Astrocyte (in vitro differentiated cells and primary cell): ENCODE measurements at regions not wholly inside any gene's neighbourhood (a gene's known extent, or its start where the extent isn't known, plus 50 kb on each side); places are given as distances from the start of the nearest gene placed in this dataset.

Experiments
- DNase-seq: peaks from one replicate; pipeline ENCODE4 v3.0.0-alpha.2; 2010; ENCODE audit warnings: low read depth
- FAIRE-seq: peaks from 2 replicates; lab custom pipeline; 2011; peaks lifted over from hg19 to GRCh38; lab: Jason Lieb, UNC
- H2AFZ ChIP-seq: 2 replicates; pipeline ENCODE4 v1.6.0; 2012; ENCODE audit warnings: low read depth, low read length, inconsistent platforms
- H3K27ac ChIP-seq: 2 replicates; pipeline ENCODE4 v1.5.1; 2011; ENCODE audit warnings: low read depth, low read length, inconsistent platforms
- H3K27me3 ChIP-seq: 2 replicates; pipeline ENCODE4 v1.6.0; 2011; ENCODE audit warnings: low read length, inconsistent platforms; ENCODE audit not compliant: insufficient read depth
- H3K36me3 ChIP-seq: 2 replicates; pipeline ENCODE4 v1.5.1; 2011; ENCODE audit warnings: low read length, inconsistent platforms; ENCODE audit not compliant: insufficient read depth
- H3K4me1 ChIP-seq: 2 replicates; pipeline ENCODE4 v1.5.1; 2011; ENCODE audit warnings: low read length, inconsistent platforms; ENCODE audit not compliant: insufficient read depth
- H3K4me2 ChIP-seq: 2 replicates; pipeline ENCODE4 v1.6.0; 2012; ENCODE audit warnings: low read length, inconsistent platforms
- H3K4me3 ChIP-seq: 2 replicates; pipeline ENCODE4 v1.5.1; 2011; ENCODE audit warnings: low read depth, mild to moderate bottlenecking, low read length, inconsistent platforms; ENCODE audit not compliant: insufficient read depth
- H3K79me2 ChIP-seq: 2 replicates; pipeline ENCODE4 v1.6.0; 2012; ENCODE audit warnings: mild to moderate bottlenecking, low read length, inconsistent platforms; ENCODE audit not compliant: insufficient read depth
- H3K9ac ChIP-seq: 2 replicates; pipeline ENCODE4 v1.6.0; 2012; ENCODE audit warnings: mild to moderate bottlenecking, low read length, inconsistent platforms
- H3K9me3 ChIP-seq: 2 replicates; pipeline ENCODE4 v1.5.1; 2012; ENCODE audit warnings: low read depth, mild to moderate bottlenecking, low read length, inconsistent platforms; ENCODE audit not compliant: insufficient read depth
- H4K20me1 ChIP-seq: 2 replicates; pipeline ENCODE4 v1.6.0; 2012; ENCODE audit warnings: low read length, inconsistent platforms; ENCODE audit not compliant: insufficient read depth
- H3K27ac Mint-ChIP-seq: one replicate; pipeline ENCODE4 v1.8.0; 2021; ENCODE audit warnings: mild to moderate bottlenecking, mixed read lengths; ENCODE audit not compliant: unreplicated experiment
- H3K27me3 Mint-ChIP-seq: one replicate; pipeline ENCODE4 v1.8.0; 2021; ENCODE audit warnings: low read depth, mixed read lengths; ENCODE audit not compliant: unreplicated experiment
- H3K36me3 Mint-ChIP-seq: one replicate; pipeline ENCODE4 v1.8.0; 2021; ENCODE audit warnings: low read depth, mixed read lengths; ENCODE audit not compliant: unreplicated experiment
- H3K4me1 Mint-ChIP-seq: one replicate; pipeline ENCODE4 v1.8.0; 2021; ENCODE audit warnings: low read depth, mixed read lengths; ENCODE audit not compliant: unreplicated experiment
- H3K4me3 Mint-ChIP-seq: one replicate; pipeline ENCODE4 v1.8.0; 2021; ENCODE audit warnings: mild to moderate bottlenecking, moderate library complexity, mixed read lengths; ENCODE audit not compliant: unreplicated experiment
- H3K9me3 Mint-ChIP-seq: one replicate; pipeline ENCODE4 v1.8.0; 2021; ENCODE audit warnings: mild to moderate bottlenecking, mixed read lengths; ENCODE audit not compliant: unreplicated experiment
- CTCF ChIP-seq: IDR thresholded peaks from 2 replicates; pipeline ENCODE4 v1.5.1; 2011; ENCODE audit warnings: low read depth, mild to moderate bottlenecking, inconsistent platforms, low read length, moderate library complexity; ENCODE audit not compliant: insufficient read depth
- EZH2 ChIP-seq: IDR thresholded peaks from 2 replicates; pipeline ENCODE4 v1.6.1; 2012; ENCODE audit warnings: mild to moderate bottlenecking, low read length, inconsistent platforms; ENCODE audit not compliant: insufficient read depth

DNA sequence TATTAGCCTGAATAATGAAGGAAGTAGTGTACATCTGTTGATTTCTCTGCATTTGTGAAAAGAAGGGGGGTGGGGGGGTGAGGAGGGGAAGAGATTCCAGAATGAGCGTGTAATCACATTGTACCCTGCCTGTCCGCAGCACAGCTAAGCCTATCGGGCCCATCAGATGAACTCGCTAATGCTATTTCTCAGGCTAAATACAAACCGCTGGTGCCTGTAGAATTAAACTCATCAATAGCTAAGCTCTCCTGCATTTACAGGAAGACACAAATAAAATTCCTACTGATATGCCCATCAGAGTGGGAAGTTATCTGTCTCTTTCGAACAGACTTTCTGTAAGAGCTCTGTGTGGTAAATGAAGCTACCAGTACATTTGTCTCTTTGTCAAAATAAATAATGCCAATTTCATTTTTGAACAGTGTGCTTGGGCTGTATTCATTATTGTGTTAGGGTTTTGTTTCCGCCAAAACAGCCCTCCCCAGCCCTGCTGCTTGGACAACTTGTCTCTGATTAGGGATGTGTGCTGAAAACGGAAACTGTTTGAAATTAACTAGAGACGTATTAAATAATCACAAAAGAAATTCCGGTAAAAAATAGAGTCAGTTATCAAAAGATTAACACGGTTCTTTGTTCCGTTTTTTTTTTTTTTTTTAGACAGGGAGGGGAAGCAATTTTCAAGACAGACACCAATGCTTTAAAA is 305.4 kb downstream of the TTLL7 start:
- H3K27ac Mint-ChIP-seq, result peak overlapping the region; percentile 99

DNA sequence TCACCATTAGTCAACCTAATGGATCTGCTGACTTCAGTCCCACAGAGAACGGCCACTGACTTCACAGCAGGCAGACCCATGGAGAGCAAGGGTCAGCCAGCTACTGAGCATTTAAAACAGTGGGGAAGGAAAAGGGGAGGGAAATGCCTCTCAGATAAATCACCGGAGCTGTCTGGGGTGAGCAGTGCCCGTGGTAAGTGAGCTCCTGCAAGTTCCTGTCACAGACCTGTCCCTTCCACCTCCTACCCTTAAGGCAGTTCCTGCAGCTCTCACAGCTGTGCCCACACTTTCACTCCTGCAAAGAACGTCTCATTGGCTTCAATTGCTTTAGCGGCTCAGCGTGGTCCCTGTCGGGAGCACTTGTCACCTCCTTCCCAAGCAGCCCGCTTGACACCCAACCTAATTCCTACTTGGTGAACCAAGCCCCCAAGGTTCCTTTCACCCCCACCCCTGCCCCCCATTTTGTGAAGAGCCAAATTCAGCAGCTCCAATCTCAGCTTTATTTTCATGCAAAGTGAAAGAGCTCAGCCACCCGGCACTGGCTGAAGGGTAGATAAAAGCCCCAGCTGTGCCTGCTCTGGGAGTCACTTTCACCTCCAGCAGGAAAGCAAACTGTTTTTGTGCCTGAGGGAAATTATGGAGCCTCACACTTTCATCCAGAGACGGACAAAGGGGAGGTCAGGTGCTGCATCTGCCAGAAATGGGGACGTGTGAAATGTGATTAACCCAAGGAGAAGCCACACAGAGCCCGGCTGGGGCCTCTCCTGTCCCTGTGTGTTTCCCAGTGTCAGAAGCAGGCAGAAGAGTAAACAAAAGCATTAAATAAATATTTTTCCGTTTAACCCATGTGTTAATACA is 306.2 kb downstream of the TTLL7 start:
- H3K27ac Mint-ChIP-seq, result peak overlapping the region; percentile 99
- no peak for TF ChIP-seq EZH2
- TF ChIP-seq CTCF, result no peak
- Histone ChIP-seq H4K20me1 (no peaks in the 10 kb centered on the region), H2AFZ (peak overlapping the region; percentile 62), H3K36me3 (no peaks in the 10 kb centered on the region), H3K4me1 (peaks cover 16% of the 10 kb centered on the region), H3K79me2 (no peaks in the 10 kb centered on the region), H3K9ac (peak overlapping the region; percentile 16), H3K9me3 (no peaks in the 10 kb centered on the region), H3K27ac (no peak overlapping the region), H3K27me3 (no peaks in the 10 kb centered on the region), H3K4me3 (peak overlapping the region; percentile 17), H3K4me2 (peak overlapping the region; percentile 79)
- FAIRE-seq (no peak), DNase-seq (peak; percentile 33)
- peaks cover 51% of the 10 kb centered on the region for H3K4me1 Mint-ChIP-seq
- H3K4me3 Mint-ChIP-seq, result peak overlapping the region; percentile 43
- no peaks in the 10 kb centered on the region for H3K9me3 Mint-ChIP-seq
- no peaks in the 10 kb centered on the region for H3K27me3 Mint-ChIP-seq
- no peaks in the 10 kb centered on the region for H3K36me3 Mint-ChIP-seq

More for the DNA sequence above, 305.4 kb downstream of the TTLL7 start:
- H3K9me3 Mint-ChIP-seq, result no peaks in the 10 kb centered on the region
- peak overlapping the region; percentile 42 for H3K4me3 Mint-ChIP-seq
- H3K79me2 ChIP-seq, result no peaks in the 10 kb centered on the region
- DNase-seq (peak; percentile 12), FAIRE-seq (no peak)
- peaks cover 51% of the 10 kb centered on the region for H3K4me1 Mint-ChIP-seq
- peaks cover 16% of the 10 kb centered on the region for H3K4me1 ChIP-seq
- H2AFZ ChIP-seq, result peak overlapping the region; percentile 62
- no peaks in the 10 kb centered on the region for H3K27me3 ChIP-seq
- H3K4me3 ChIP-seq, result no peak overlapping the region
- no peak for TF ChIP-seq CTCF
- TF ChIP-seq EZH2, result no peak
- peak overlapping the region; percentile 31 for H3K9ac ChIP-seq
- no peaks in the 10 kb centered on the region for H3K27me3 Mint-ChIP-seq
- peak overlapping the region; percentile 79 for H3K4me2 ChIP-seq
- no peaks in the 10 kb centered on the region for H4K20me1 ChIP-seq
- no peak overlapping the region for H3K27ac ChIP-seq
- H3K36me3 ChIP-seq, result no peaks in the 10 kb centered on the region
- peaks cover under 1% of the 10 kb centered on the region for H3K36me3 Mint-ChIP-seq
- H3K9me3 ChIP-seq, result no peaks in the 10 kb centered on the region
